Inferior parietal cortex (tissue), 1 donor: ENCODE measurements at regions not wholly inside any gene's neighbourhood (a gene's known extent, or its start where the extent isn't known, plus 50 kb on each side); places are given as distances from the start of the nearest gene placed in this dataset.
"Not testable (repeated sequence)": the region's sequence is repeated elsewhere in the genome, so short reads cannot be mapped to it uniquely, and the experiment has no call there.

Source experiments
- DNase-seq: peaks from one replicate; pipeline ENCODE4 v3.0.0-alpha.2; 2016; ENCODE audit errors: extremely low spot score

DNA sequence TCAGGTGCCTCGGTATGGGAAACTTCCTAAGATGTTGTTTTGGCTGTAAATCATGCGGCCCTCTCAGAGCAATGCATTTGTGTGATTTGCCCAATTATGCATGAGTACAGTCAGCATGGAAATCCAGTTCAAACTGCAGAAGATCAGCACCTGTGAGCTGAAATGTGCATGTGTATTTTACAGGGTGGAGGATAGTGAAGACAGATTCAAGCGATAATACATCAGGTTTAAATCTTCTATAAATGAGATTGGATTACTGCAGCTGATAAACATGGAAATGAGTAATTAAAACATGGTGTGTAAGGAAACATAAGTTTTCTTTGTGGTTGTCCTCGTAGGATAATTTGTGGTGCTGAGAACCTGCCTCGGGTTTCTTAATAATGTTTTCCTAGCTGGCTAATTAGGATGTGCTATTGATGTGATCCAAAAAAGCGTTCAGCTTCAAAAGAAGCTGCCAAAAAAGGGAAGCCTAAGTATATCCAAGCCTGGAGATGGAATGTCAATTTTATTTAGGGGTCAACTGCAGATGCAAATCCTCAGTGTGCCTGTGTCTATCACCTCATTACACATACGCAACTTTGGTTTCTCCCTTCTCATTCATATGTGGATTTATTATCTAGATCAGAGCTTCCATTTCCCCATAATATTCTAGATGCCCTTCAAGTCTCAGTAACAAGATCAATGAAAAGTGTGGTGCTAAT, 117.1 kb upstream of the CCDC28A start:
- DNase-seq: no peak

DNA sequence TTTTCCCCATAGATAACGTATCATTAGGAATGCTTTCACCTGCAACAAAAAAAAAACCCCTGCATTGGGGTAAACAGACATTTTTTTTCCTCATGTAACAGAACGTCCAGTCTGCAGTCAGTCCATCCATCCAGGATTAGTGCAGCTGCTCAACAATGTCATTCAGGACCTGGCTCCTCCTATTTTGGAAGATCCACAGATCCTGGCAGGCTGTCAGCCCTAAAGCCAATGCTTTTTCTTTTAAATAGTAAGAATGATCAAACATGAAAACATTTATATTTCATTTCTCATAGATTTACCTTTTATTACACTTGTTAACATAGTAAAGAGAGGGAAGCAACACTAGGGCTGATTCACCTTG, 116.5 kb upstream of the CCDC28A start:
- DNase-seq: no peak

DNA sequence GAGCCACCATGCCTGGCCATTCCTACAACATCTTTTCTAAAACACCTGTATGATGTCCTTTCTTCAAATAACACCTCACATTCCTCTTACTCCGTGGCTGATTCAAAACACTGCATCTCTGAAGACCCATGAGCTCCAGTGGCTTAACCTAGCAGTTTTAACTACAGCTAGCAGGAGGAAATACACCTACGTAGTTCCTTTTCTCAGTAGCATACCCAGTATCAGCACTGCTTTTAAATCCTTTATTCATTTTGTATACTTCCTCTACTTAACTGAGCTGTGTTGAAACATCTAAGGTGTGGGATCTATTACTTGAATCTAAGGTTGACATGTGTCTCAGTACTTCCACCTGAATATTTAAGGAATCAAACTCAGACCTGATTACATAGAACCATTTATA, 113.6 kb upstream of the CCDC28A start:
- DNase-seq: no peak

DNA sequence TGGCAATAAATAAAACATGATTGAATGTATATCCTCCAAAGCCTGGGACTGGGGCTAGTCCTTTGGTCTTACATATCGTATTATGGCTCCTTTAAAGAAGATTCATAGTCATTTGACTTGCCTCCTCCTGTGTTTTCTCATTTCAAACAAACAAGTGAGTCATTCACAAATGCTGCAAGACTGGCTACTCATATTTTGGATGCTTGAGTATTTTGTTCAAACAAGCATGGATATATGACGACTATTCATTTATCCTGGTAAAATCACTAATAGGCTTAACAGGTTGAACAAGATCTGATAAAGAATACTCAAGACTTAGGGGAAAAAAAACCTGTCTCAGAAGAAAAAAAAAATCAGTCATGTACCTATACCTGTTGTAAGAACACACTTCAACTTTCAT, 111.1 kb upstream of the CCDC28A start:
- DNase-seq: no peak

DNA sequence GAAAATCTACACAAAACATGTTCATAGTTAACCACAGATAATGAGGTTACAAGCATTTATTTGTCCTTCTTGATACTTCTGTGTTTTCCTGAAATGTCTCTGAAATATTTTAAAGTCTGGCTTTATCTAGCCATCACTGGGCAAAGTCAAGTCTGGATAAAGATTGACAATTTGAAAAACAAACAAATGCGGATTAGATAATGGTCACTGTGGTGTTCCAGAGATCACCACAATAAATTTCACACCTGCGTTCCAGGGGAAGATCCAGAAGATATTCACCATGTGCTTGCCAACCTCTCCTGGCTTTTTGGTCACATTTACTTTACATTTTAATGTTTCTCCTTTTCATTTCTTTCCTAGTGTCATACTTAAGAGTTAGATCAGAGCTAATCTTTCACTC, 109.7 kb upstream of the CCDC28A start:
- DNase-seq: no peak

DNA sequence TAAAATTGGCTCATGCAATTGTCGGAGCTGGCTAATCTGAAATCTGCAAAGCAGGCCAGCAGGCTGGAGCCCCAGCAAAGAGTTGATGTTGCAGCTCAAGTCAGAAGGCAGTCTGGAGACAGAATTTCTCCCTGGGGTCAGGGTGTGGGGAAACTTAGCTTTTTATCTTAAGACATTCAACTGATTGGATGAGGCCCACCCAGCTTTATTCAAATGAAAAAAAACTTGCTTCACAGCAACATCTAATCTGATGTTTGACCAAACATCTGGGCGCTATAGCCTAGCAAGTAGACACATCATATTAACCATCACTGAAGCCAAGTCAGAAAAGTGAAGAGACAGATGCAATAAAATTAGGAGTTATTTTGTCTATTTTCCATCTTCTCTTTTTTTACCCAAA, 108.8 kb upstream of the CCDC28A start:
- DNase-seq: no peak

DNA sequence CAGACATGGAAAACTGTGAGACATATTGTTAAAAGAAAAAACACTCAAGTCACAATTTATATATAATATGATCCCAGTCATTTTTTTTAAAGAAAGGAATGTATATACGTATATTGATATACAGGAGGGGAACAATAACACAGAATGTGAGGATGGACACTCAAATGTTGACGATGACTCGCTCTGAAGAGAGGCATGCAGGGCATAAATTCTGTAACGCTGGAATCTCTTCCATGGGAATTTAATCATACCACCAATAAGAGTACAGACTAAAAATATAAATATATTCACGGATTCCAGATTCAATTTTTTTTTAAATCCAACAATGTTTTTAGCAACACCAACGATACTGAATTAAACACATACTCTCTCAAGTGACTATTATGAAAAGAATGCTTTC, 106.9 kb upstream of the CCDC28A start:
- no peak for DNase-seq

DNA sequence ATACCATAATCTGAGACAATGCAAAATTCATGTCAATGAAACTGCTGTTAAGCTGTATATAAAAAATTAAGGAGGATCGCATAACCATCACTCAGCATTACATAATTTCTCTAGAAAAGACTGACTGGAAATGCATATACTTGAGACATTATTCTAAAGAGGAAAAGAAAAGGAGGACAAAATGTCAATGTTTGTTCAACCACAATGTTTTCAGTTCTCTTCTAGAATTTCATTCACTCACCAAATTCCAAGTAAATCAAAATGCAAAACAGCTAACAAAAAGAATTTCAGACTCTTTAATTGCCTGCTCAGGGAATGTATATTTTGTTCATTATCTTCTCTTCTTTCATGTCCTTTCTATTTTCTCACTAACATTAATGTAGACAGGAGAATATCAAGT, 106.2 kb upstream of the CCDC28A start:
- no peak for DNase-seq

DNA sequence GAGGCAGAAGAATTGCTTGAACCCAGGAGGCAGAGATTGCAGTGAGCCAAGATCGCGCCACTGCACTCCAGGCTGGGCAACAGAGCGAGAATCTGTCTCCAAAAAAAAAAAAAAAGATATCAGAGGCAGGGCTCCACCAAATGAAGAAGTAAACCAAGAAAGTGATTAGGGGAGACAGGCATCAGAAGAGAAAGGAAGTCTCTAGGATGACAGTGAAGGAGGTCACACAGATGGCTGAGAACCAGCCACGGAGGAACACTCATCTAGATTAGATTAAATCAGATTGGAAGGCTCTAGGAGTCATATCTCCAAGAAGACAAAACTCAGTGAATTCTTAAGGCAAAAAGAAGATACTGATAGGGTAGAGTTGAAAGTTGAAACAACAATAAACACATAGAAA, 102.2 kb upstream of the CCDC28A start:
- DNase-seq: no peak

DNA sequence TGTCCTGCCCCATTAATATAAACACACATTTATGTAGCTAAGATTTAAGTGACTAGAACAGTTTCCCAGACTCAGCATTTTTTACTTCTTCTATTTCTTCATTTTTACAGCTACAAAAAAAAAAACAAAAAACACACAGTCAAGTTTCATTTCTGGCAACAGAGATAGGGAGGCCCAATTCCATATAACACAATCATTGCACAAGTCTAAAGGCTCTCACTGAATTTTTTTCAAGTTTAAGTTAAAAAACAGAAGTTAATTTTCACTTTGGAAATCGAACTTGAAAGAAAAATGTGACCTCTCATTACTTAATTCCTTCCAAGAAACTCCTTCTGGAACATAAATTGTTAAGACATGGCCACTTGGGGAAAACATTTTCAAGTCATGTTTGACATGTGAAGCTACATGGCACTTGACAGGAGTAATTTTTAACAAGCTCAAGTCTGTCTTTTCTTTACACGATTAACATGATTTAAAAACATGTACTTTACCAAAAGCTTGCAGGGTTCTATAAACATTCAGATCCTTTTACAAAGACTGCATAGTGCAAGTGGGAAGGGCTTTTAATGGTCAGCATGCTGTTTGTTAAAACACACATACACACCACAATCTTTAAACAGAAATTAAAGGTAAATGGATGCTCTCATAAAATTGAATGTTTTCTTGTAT, 100.1 kb upstream of the CCDC28A start:
- DNase-seq: no peak

DNA sequence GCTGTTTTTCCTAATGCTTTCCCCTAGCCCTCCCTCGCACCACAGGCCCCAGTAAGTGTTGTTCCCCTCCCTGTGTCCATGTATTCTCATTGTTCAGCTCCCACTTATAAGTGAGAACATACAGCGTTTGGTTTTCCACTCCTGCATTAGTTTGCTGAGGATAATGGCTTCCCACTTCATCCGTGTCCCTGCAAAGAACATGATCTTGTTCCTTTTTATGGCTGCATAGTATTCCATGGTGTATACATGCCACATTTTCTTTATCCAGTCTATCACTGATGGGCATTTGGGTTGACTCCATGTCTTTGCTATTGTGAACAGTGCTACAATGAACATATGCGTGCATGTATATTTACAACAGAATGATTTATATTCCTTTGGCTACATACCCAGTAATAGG, 99.1 kb upstream of the CCDC28A start:
- not testable (repeated sequence) for DNase-seq

DNA sequence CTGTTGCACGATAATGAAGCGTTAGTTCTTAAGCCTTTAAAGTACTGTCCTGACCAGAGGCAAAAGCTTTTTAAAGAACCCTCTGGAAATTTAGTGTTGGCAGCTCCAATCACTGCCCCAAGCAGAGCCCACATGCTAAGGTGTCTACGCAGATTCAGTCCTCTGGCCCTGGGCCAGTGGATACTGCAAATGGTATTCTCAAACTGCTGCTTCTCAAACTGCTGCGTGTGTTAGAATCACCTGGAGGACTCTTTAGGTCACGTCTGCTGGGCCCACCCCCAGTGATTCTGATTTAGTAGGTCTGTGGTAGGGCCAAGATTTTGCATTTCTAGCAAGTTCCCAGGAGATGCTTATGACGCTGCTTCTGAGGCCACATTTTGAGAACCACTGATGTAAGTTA, 96.0 kb upstream of the CCDC28A start:
- DNase-seq: no peak

DNA sequence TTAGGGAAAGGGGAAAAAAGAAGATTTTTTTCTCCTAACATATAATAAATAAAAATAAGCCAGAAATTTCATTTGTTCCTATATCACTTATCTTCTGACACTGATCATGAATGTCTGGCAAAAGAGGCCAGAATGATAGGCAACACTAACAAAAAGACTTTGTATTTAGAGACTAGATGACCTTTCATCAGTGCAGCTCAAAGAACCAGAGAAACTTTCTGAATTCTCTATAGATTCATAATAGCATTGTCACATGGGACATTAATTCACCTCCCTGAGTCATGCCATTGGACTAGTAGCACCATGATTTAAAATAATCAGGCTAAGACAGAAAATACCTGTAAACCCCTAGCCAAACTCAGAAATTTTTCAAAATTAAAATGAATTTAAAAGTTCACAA, 95.4 kb upstream of the CCDC28A start:
- no peak for DNase-seq

DNA sequence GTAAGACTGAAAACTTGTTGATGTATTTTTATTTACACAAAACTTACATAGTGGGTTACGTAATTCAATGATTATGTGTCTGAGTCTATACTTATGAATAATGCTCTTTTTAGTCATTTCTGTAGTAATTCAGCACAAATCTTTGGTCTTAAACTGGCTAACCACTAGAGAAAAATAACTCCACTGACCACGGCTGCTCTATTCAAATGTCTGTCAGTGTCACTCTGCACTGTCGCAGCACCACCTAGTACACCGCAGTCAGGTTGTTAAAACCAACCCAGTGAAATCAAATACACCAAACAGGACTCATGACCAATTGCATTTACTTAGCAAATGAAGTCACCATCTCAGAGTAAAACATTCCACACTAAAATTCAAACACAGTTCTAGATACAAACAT, 93.5 kb upstream of the CCDC28A start:
- DNase-seq: no peak

DNA sequence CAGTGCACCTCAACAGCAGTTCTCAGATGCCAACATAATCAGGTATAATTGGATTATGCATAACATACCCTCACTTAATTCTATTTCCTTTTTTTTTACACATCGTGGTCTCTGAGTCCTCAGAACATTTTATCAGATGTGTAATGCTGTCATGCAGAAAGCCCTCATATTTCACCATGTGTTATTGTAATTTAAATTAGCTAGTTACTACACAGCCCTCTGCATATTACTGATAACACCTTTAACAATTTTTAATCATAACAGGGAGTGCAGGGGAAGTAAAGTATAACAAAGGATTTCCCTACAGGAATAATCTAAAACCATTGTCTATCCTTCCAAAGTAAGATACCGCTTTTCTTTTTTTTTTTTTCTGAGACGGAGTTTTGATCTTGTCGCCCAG, 91.9 kb upstream of the CCDC28A start:
- DNase-seq: no peak

DNA sequence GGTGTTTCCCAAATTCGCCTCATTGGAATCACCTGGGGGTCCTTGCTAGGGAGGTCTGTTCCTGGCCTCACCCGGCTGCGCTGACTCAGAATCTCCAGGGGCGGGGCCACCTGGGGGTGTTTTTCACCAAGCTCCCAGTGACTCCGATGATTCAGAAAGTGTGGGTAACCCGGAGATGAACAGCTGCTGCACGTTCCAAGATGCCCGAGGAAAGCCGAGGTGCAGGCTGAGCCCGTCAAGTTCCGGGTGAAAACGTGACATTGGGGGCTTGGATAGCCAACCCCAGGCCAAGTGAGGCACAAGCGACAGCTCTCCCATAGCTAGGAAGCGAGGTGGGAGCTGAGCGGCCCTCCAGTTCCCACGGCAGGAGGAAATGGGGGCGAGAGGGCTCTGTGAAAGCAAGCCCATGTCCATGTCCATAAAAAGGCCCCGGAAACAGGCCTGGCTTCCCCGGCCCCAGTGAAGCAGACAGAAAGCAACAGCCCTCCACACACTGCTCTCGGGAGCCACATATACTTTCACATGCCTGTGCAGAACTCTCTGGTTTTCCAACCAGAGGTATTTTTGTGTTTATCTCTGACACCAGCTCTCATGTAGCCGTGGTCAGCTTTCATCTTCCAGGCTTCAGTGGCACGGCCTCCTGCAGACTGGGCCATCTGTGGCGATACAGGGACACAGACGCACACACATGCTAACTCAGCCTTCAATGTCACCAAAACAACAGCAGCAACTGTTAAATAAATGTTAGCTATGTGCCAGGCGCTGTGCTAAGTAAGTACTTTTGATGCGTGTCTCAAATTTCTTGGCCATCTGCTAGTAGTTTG, 90.7 kb upstream of the CCDC28A start:
- DNase-seq: no peak

DNA sequence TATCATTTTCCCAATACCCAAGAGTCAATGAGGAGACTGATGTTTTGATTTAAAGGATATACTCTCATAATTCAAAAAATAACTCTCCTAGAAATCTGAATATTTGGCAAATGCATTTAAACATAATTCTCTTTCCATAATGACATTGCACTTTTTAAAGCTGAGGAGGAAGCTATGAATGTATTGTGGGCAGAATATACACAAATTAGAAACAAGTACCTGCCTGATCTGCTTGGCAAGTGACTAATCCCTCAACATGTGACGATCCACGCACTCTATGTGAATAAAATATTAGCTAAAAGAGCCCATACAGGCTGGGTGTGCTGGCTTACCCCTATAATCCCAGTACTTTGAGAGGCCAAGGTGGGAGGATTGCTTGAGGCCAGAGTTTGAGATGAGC, 88.3 kb upstream of the CCDC28A start:
- DNase-seq: no peak

DNA sequence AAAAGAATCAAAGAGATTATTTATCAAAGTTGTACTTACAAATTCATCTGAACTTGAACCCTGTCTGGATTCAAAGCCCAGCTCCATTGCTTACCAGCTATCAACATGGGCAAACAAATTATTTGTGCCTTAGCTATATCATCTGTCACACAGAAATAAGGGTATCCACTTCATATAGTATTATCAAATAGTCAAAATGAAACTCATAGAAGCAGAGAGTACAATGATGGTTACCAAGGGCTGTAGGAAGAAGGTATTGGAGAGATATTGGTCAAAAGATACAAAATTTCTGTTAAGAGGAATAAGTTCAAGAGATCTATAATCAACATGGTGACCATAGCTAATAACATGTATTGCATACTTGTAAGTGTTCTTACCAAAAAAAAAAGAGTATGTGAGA, 87.8 kb upstream of the CCDC28A start:
- DNase-seq: no peak

DNA sequence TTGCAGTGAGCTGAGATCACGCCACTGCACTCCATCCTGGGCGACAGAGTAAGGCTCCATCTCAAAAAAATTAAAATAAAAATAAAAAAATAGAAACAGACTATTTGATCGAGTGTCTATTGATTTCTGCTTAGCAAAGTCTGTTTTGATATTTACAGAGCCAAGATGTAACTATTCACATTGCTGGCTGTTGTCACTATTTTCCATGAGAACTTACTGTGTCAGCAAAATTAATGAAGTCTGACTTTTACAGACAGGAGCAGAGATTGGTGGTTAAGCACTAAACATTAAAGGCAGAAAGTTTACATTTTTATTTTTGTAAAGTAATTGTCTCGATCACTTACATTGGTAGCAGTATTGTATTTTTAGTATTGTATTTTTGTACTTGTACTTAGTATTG, 85.0 kb upstream of the CCDC28A start:
- no peak for DNase-seq

DNA sequence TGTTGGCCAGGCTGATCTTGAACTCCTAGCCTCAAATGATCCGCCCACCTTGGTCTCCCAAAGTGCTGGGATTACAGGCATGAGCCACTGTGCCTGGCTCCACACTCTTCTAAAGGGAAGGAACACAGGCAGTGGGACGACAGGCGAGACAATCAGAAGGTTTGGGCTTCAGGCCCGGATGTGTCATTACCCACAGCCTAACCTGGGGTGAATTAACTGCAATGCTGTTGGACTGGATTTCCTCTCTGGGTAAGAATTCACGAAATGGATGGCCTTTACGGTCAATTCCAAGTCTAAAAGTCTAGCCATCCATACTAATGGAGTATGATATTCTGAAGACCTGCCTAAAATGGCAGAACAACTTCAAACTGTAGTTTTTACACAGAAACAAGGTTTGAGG, 83.7 kb upstream of the CCDC28A start:
- no peak for DNase-seq

DNA sequence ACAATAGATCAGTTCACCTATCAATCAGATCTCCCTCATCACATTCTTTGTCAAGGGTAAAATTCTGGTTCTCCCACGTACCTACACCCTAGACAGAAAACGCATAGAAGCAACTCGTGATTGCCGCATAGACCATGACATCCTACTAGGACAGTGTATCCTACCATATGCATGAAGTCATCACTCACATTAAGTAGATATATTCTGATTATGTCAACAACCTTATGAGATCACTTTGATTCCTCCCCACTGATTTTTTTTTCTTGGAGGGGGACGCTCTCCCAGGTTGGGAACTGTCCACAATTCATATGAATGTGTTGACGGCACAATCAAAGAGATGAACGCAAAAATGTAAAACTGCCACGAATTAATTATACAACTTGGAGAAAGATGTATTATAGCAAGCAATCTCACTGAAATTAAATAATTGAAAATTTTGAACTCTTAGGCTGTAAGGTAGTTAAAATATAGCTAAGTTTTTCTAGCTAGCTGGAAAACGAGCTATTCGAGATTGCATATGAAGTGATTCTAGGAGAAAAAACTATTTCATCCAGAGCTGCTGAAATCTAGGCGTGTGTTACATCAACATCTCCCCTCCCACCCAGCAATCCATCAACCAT, 82.5 kb upstream of the CCDC28A start:
- DNase-seq: no peak

DNA sequence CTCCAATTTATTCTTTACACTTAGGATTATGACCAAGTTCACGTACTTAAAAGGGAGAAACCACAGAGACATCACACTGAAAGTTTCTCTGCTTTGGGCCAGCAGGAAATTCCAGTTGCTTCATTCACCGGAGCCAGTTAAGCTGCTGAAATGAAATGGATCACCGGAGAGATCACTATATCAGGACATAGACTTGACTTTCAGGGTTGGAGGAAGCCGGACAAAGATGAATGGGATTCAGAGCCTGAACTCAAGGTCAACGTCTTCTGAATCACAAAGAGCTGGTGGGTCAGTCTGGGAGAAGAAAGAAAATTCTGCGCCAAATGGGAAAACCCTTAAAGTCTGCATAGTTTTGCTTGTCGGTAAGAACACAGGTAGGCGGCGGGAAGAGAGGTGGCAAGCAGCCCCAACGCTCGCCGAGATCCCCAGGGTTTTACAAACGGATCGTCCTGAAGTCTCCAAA, 81.9 kb upstream of the CCDC28A start:
- DNase-seq: no peak
